ENCODE measurements at regions not wholly inside any gene's neighbourhood (a gene's known extent, or its start where the extent isn't known, plus 50 kb on each side); places are given as distances from the start of the nearest gene placed in this dataset.

- Histone ChIP-seq H4K5ac (ENCODE audit: low read depth, low read length) (no peak overlapping the region), H2AK9ac (replicated peaks; ENCODE audit: low read depth, low read length, poor library complexity) (no peak overlapping the region), H3K4ac (ENCODE audit: low read depth, low read length) (no peak overlapping the region), H3K14ac (replicated peaks; ENCODE audit: low read depth, low read length) (no peak overlapping the region), H3K56ac (ENCODE audit: extremely low read depth, insufficient read depth, low read length) (no peak overlapping the region), H2AFZ (replicated peaks; ENCODE audit: low read length, poor library complexity) (no peak overlapping the region), H3K9me1 (ENCODE audit: insufficient read depth, low read length) (no peaks in the 10 kb centered on the region), H4K91ac (ENCODE audit: insufficient read depth, low read depth, low read length) (no peak overlapping the region), H2BK20ac (ENCODE audit: low read depth, low read length) (no peak overlapping the region), H3K4me3 (ENCODE audit: insufficient read depth, low read depth, low read length) (no peak overlapping the region), H2BK120ac (ENCODE audit: low read depth, low read length) (no peak overlapping the region), H3K79me1 (ENCODE audit: low read depth in 1 of 2, low read length in 2 of 2) (no peaks in the 10 kb centered on the region), H3K36me3 (ENCODE audit: control insufficient read depth, insufficient read depth, low read length) (no peaks in the 10 kb centered on the region), H3K27me3 (ENCODE audit: control insufficient read depth, insufficient read depth, low read length) (no peaks in the 10 kb centered on the region), H3K9ac (ENCODE audit: low read depth, low read length) (no peak overlapping the region), H2BK15ac (ENCODE audit: low read depth, low read length) (no peak overlapping the region), H2BK5ac (ENCODE audit: low read depth, low read length, poor library complexity, severe bottlenecking) (no peak overlapping the region), H2AK5ac (ENCODE audit: low read depth, low read length) (no peak overlapping the region), H3K4me2 (ENCODE audit: low read depth, low read length) (no peak overlapping the region), H3K4me1 (ENCODE audit: control insufficient read depth, insufficient read depth, low read length) (no peaks in the 10 kb centered on the region), H4K20me1 (ENCODE audit: insufficient read depth, low read length) (no peaks in the 10 kb centered on the region), H3K23ac (ENCODE audit: low read depth, low read length) (no peak overlapping the region), H4K8ac (ENCODE audit: low read depth in 2 of 2, low read length in 2 of 2) (no peak overlapping the region), H3K9me3 (ENCODE audit: control insufficient read depth, insufficient read depth, low read length) (no peaks in the 10 kb centered on the region), H3K27ac (ENCODE audit: insufficient read depth, low read length) (no peak overlapping the region), H3K18ac (ENCODE audit: low read depth, low read length) (no peak overlapping the region)
- 0% methylated on average over 1 of the region's 14 CpGs; no CpG with 5 or more reads in 1 of the 2 experiments for WGBS, 2 experiments (ENCODE audit: extremely low coverage in 2 of 2, insufficient read length in 1 of 2)
- TF ChIP-seq RAD21 (IDR thresholded peaks at IDR 0.05; ENCODE audit: low read length) = no peak
- TF ChIP-seq MAFK (IDR thresholded peaks at IDR 0.05; ENCODE audit: low read depth, low read length) = no peak
- TF ChIP-seq MAZ (IDR thresholded peaks at IDR 0.05; ENCODE audit: borderline replicate concordance, low read depth, low read length) = no peak
- TF ChIP-seq ELK1 (IDR thresholded peaks at IDR 0.05; ENCODE audit: borderline replicate concordance, low read depth, low read length) = no peak
- TF ChIP-seq CTCF (conservative IDR thresholded peaks at IDR 0.05; ENCODE audit: low read depth, low read length) = no peak
- TF ChIP-seq NFE2L2 (IDR thresholded peaks at IDR 0.05; ENCODE audit: low read depth, low read length) = no peak
- no peak for TF ChIP-seq POLR2A (IDR thresholded peaks at IDR 0.05; ENCODE audit: low read depth, low read length)
- no peak for TF ChIP-seq FOS (IDR thresholded peaks at IDR 0.05; ENCODE audit: low read depth, low read length)
- no peak for TF ChIP-seq BHLHE40 (IDR thresholded peaks at IDR 0.05; ENCODE audit: low read depth, low read length)
- no peak for TF ChIP-seq CEBPB (IDR thresholded peaks at IDR 0.05; ENCODE audit: low read depth, low read length)
- TF ChIP-seq MXI1 (IDR thresholded peaks at IDR 0.05; ENCODE audit: borderline replicate concordance, low read depth, low read length) = no peak
- TF ChIP-seq RCOR1 (IDR thresholded peaks at IDR 0.05; ENCODE audit: insufficient replicate concordance, low read length) = no peak
- TF ChIP-seq USF2 (IDR thresholded peaks at IDR 0.05; ENCODE audit: low read depth, low read length) = no peak
- no peak for TF ChIP-seq SMC3 (IDR thresholded peaks at IDR 0.05; ENCODE audit: low read depth, low read length)
- no peak for TF ChIP-seq CHD1 (IDR thresholded peaks at IDR 0.05; ENCODE audit: low read depth, low read length)
- no peak for TF ChIP-seq RFX5 (IDR thresholded peaks at IDR 0.05; ENCODE audit: low read depth, low read length)
- dilution Hi-C loops (cut with HindIII; ENCODE audit: low sequenced_read_pairs, unreplicated experiment) (no loop called here), in situ Hi-C loops (cut with MboI; ENCODE audit: low sequenced_read_pairs) (no loop called here), intact Hi-C loops (cut with micrococcal nuclease) (no loop called here)
- CTCF ChIA-PET = no interaction called here
- no TSS peak for BruUV-seq (replicated peaks)
- DNase-seq (no peak), ATAC-seq (ENCODE audit: low read depth) (no peak)
- POLR2A ChIA-PET (ENCODE audit: unreplicated experiment) = no interaction called here
These were observed 54.9 kb downstream of the KLHDC7A start for GRCh38 chr1:18535391-18536210.
